ENCODE measurements at regions not wholly inside any gene's neighbourhood (a gene's known extent, or its start where the extent isn't known, plus 50 kb on each side); places are given as distances from the start of the nearest gene placed in this dataset.

- no peak for DNase-seq (ENCODE audit: low read depth, low spot score)
These were observed 199.6 kb upstream of the FBXO11 start for GRCh38 chr2:48105848-48106247.

GRCh38 chr2:48107326-48107925, 201.1 kb upstream of the FBXO11 start:
- no peak for DNase-seq (ENCODE audit: low read depth, low spot score)

GRCh38 chr2:48108455-48108854, 202.2 kb upstream of the FBXO11 start:
- DNase-seq (ENCODE audit: low read depth, low spot score) = no peak

GRCh38 chr2:48109491-48110204, 203.3 kb upstream of the FBXO11 start:
- DNase-seq (ENCODE audit: low read depth, low spot score) = no peak

- no peak for DNase-seq (ENCODE audit: low read depth, low spot score)
These were observed 204.0 kb upstream of the FOXN2 start for GRCh38 chr2:48110492-48110891.

GRCh38 chr2:48112911-48113680, 201.4 kb upstream of the FOXN2 start:
- no peak for DNase-seq (ENCODE audit: low read depth, low spot score)

GRCh38 chr2:48113767-48114166, 200.7 kb upstream of the FOXN2 start:
- no peak for DNase-seq (ENCODE audit: low read depth, low spot score)

GRCh38 chr2:48114256-48114655, 200.2 kb upstream of the FOXN2 start:
- DNase-seq (ENCODE audit: low read depth, low spot score) = no peak

GRCh38 chr2:48116497-48116896, 198.0 kb upstream of the FOXN2 start:
- no peak for DNase-seq (ENCODE audit: low read depth, low spot score)

- DNase-seq (ENCODE audit: low read depth, low spot score) = no peak
These were observed 195.6 kb upstream of the FOXN2 start for GRCh38 chr2:48118895-48119294.

- DNase-seq (ENCODE audit: low read depth, low spot score) = no peak
These were observed 194.4 kb upstream of the FOXN2 start for GRCh38 chr2:48120112-48120511.

GRCh38 chr2:48120759-48121242, 193.7 kb upstream of the FOXN2 start:
- DNase-seq (ENCODE audit: low read depth, low spot score) = no peak

- DNase-seq (ENCODE audit: low read depth, low spot score) = no peak
These were observed 192.3 kb upstream of the FOXN2 start for GRCh38 chr2:48122166-48122565.

GRCh38 chr2:48124592-48124991, 189.9 kb upstream of the FOXN2 start:
- no peak for DNase-seq (ENCODE audit: low read depth, low spot score)

- no peak for DNase-seq (ENCODE audit: low read depth, low spot score)
These were observed 188.3 kb upstream of the FOXN2 start for GRCh38 chr2:48126162-48126561.

GRCh38 chr2:48127612-48128191, 186.8 kb upstream of the FOXN2 start:
- DNase-seq (ENCODE audit: low read depth, low spot score) = no peak

GRCh38 chr2:48129293-48129950, 185.1 kb upstream of the FOXN2 start:
- DNase-seq (ENCODE audit: low read depth, low spot score) = no peak

GRCh38 chr2:48131539-48132270, 182.8 kb upstream of the FOXN2 start:
- DNase-seq (ENCODE audit: low read depth, low spot score) = no peak

- DNase-seq (ENCODE audit: low read depth, low spot score) = no peak
These were observed 182.2 kb upstream of the FOXN2 start for GRCh38 chr2:48132271-48132625.

- no peak for DNase-seq (ENCODE audit: low read depth, low spot score)
These were observed 179.8 kb upstream of the FOXN2 start for GRCh38 chr2:48134704-48135103.

- DNase-seq (ENCODE audit: low read depth, low spot score) = no peak
These were observed 178.7 kb upstream of the FOXN2 start for GRCh38 chr2:48135797-48136196.

Measured in iPS DF 19.7 (cell line).